ENCODE measurements at regions not wholly inside any gene's neighbourhood (a gene's known extent, or its start where the extent isn't known, plus 50 kb on each side); places are given as distances from the start of the nearest gene placed in this dataset.

- no peak for TF ChIP-seq CTCF (IDR thresholded peaks at IDR 0.05)
- TF ChIP-seq POLR2A (IDR thresholded peaks at IDR 0.05): no peak
Observed at GRCh38 chr4:115923152-115923551, 809.7 kb upstream of the NDST4 start.
